Esophagus (tissue), 2 donors: ENCODE measurements at regions not wholly inside any gene's neighbourhood (a gene's known extent, or its start where the extent isn't known, plus 50 kb on each side); places are given as distances from the start of the nearest gene placed in this dataset.

Source experiments
- H3K27ac ChIP-seq, 2 donors: one replicate each; pipeline ENCODE4 v1.5.1; 2013; ENCODE audit warnings: low read depth in 2 of 2, mild to moderate bottlenecking in 2 of 2, inconsistent platforms in 1 of 2, low read length in 1 of 2, moderate library complexity in 1 of 2
- H3K27me3 ChIP-seq, 2 donors: one replicate each; pipeline ENCODE4 v1.6.1; 2013; ENCODE audit warnings: low read length in 2 of 2, control low read depth in 1 of 2, mild to moderate bottlenecking in 1 of 2; ENCODE audit not compliant: insufficient read depth in 2 of 2, control insufficient read depth in 1 of 2
- H3K36me3 ChIP-seq, 2 donors: one replicate each; pipeline ENCODE4 v1.6.1; 2013; ENCODE audit warnings: low read length in 1 of 2; ENCODE audit not compliant: control insufficient read depth in 2 of 2, insufficient read depth in 2 of 2
- H3K4me1 ChIP-seq, 2 donors: one replicate each; pipeline ENCODE4 v1.6.1; 2013; ENCODE audit warnings: low read length in 1 of 2; ENCODE audit not compliant: control insufficient read depth in 2 of 2, insufficient read depth in 2 of 2
- H3K4me3 ChIP-seq, 2 donors: one replicate each; pipeline ENCODE4 v1.5.1; 2013; ENCODE audit warnings: low read length in 2 of 2, mild to moderate bottlenecking in 2 of 2, low read depth in 1 of 2, moderate library complexity in 1 of 2
- H3K9me3 ChIP-seq, 2 donors: one replicate each; pipeline ENCODE4 v1.6.1; 2013; ENCODE audit warnings: mild to moderate bottlenecking in 2 of 2, low read depth in 1 of 2, low read length in 1 of 2, moderate library complexity in 1 of 2; ENCODE audit not compliant: control insufficient read depth in 2 of 2, insufficient read depth in 1 of 2
- WGBS, 2 donors: extraction: QIAGEN DNeasy Blood & Tissue Kit; methylation state at CpG; one replicate each; pipeline ENCODE4 v1.1.7; 2013; 5-methylcytosine and 5-hydroxymethylcytosine counted together
- donor health status: healthy with polysubstance abuse.
- donor health status: Bipolar disorder and iron deficiency.

GRCh38 chrY:7440796-7441530 is 529.4 kb upstream of the AMELY start:
- no peak overlapping the region for H3K27ac ChIP-seq
- no peak overlapping the region for H3K4me3 ChIP-seq
- H3K27me3 ChIP-seq, result no peaks in the 10 kb centered on the region
- WGBS, 2 donors, result 35 to 100% methylated on average over 1 to 4 of the region's 4 CpGs
- no peaks in the 10 kb centered on the region for H3K36me3 ChIP-seq
- H3K4me1 ChIP-seq, result no peaks in the 10 kb centered on the region
- H3K9me3 ChIP-seq, result no peaks in the 10 kb centered on the region

- Histone ChIP-seq H3K4me1 (no peaks in the 10 kb centered on the region), H3K36me3 (no peaks in the 10 kb centered on the region), H3K27me3 (no peaks in the 10 kb centered on the region), H3K4me3 (no peak overlapping the region), H3K27ac (no peak overlapping the region), H3K9me3 (no peaks in the 10 kb centered on the region)
- WGBS, 2 donors, result 63% methylated on average over 1 of the region's 1 CpG; no CpG with 5 or more reads in 1 of the 2 donors
These were observed 525.5 kb upstream of the AMELY start for GRCh38 chrY:7437086-7437485.

DNA sequence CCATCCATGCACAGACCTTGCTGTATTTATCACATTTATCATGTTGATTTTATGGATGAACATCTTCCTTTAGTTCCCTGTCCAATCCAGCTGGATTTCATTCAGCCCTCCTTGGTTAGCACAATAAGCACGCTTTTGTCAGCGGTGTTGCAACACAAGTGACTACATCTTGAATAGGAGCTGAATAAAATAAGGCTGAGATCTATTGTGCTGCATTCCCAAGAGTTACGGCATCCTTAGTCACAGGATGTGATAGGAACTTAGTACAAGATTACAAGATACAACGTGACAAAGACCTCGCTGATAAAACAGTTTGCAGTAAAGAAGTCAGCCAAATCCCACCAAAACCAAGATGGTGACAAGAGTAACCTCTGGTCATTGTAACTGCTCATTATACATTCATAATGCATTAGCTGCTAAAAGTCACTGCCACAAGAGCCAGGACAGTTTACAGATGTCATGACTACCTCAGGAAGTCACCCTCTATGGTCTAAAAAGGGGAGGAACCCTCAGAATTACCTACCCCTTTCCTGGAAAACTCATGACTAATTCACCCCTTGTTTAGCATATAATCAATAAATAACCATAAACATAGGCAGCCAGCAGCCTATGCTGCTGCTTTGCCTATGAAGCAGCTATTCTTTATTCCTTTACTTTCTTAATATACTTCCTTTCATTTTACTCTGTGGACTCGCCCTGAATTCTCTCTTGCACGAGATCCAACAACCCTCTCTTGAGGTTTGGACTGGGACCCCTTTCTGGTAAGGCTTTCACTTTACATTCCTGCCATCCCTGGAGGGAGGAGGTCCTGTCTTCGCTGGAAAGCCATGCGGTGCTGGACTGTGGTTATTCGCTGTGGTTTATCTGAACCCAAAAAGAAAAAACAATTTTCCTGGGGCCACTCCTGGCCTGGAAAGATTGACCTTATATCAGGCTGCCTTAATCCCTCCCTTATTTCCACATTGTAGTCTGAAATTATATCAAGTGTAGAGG is 522.6 kb upstream of the AMELY start:
- H3K9me3 ChIP-seq, result no peaks in the 10 kb centered on the region
- H3K27ac ChIP-seq, result no peak overlapping the region
- H3K4me1 ChIP-seq, result no peaks in the 10 kb centered on the region
- 71 to 100% methylated on average over 2 to 10 of the region's 10 CpGs for WGBS, 2 donors
- H3K27me3 ChIP-seq, result no peaks in the 10 kb centered on the region
- H3K4me3 ChIP-seq, result no peak overlapping the region
- H3K36me3 ChIP-seq, result no peaks in the 10 kb centered on the region

- no peak overlapping the region for H3K27ac ChIP-seq
- H3K36me3 ChIP-seq, result no peaks in the 10 kb centered on the region
- no peak overlapping the region for H3K4me3 ChIP-seq
- no peaks in the 10 kb centered on the region for H3K9me3 ChIP-seq
- WGBS, 2 donors, result 80 to 88% methylated on average over 1 to 3 of the region's 3 CpGs
- no peaks in the 10 kb centered on the region for H3K27me3 ChIP-seq
- no peaks in the 10 kb centered on the region for H3K4me1 ChIP-seq
These were observed 507.6 kb upstream of the AMELY start for GRCh38 chrY:7419165-7419564.

DNA sequence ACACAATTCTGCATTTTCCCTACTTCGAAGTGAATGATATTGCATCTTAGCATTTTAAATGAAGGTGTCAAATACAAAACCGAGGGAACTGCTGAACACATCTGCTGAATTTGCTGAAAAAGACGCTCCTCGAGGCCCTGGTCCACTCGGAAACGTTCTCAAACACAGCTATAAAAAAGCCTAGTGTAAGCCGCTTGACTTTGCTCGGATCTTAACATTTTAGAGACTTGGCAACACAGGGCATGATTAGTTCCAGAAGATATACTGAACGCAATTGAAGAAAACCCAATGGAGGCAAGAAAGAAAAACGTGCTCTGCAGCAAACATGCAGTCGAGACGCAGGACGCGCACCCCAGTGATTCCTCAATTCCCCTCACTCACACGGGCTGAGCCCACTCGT is 506.4 kb upstream of the AMELY start:
- Histone ChIP-seq H3K4me1 (no peaks in the 10 kb centered on the region), H3K36me3 (no peaks in the 10 kb centered on the region)
- 89 to 94% methylated on average over 9 to 16 of the region's 16 CpGs for WGBS, 2 donors

GRCh38 chrY:7416406-7416805 is 504.9 kb upstream of the AMELY start:
- no peak overlapping the region for H3K27ac ChIP-seq
- H3K4me1 ChIP-seq, result no peaks in the 10 kb centered on the region
- H3K36me3 ChIP-seq, result no peaks in the 10 kb centered on the region
- 77 to 82% methylated on average over 3 of the region's 3 CpGs for WGBS, 2 donors
- no peak overlapping the region for H3K4me3 ChIP-seq
- no peaks in the 10 kb centered on the region for H3K27me3 ChIP-seq
- no peaks in the 10 kb centered on the region for H3K9me3 ChIP-seq

More for the DNA sequence above, 506.4 kb upstream of the AMELY start:
- Histone ChIP-seq H3K27me3 (no peaks in the 10 kb centered on the region), H3K27ac (no peak overlapping the region), H3K9me3 (no peaks in the 10 kb centered on the region), H3K4me3 (no peak overlapping the region)

GRCh38 chrY:7415157-7415633 is 503.6 kb upstream of the AMELY start:
- H3K27me3 ChIP-seq, result no peaks in the 10 kb centered on the region
- no peaks in the 10 kb centered on the region for H3K4me1 ChIP-seq
- 92 to 93% methylated on average over 4 to 7 of the region's 7 CpGs for WGBS, 2 donors
- H3K36me3 ChIP-seq, result no peaks in the 10 kb centered on the region
- H3K4me3 ChIP-seq, result no peak overlapping the region
- H3K9me3 ChIP-seq, result no peaks in the 10 kb centered on the region
- H3K27ac ChIP-seq, result no peak overlapping the region

GRCh38 chrY:7390056-7390455 is 478.5 kb upstream of the AMELY start:
- Histone ChIP-seq H3K9me3 (peaks cover 0 to 4% of the 10 kb centered on the region in 2 donors), H3K36me3 (no peaks in the 10 kb centered on the region), H3K4me1 (no peaks in the 10 kb centered on the region), H3K4me3 (no peak overlapping the region), H3K27me3 (no peaks in the 10 kb centered on the region), H3K27ac (no peak overlapping the region)
- WGBS, 2 donors, result 94 to 95% methylated on average over 3 to 4 of the region's 4 CpGs

- 24% methylated on average over 6 of the region's 6 CpGs; no CpG with 5 or more reads in 1 of the 2 donors for WGBS, 2 donors
- H3K4me3 ChIP-seq, result no peak overlapping the region
These were observed 471.4 kb upstream of the AMELY start for GRCh38 chrY:7382988-7383387.

More at GRCh38 chrY:7382988-7383387, 471.4 kb upstream of the AMELY start:
- Histone ChIP-seq H3K27ac (no peak overlapping the region), H3K27me3 (no peaks in the 10 kb centered on the region), H3K4me1 (no peaks in the 10 kb centered on the region), H3K9me3 (no peaks in the 10 kb centered on the region), H3K36me3 (no peaks in the 10 kb centered on the region)
